HUDEP-2 (cell line): ENCODE measurements at regions not wholly inside any gene's neighbourhood (a gene's known extent, or its start where the extent isn't known, plus 50 kb on each side); places are given as distances from the start of the nearest gene placed in this dataset.
"Not testable (repeated sequence)": the region's sequence is repeated elsewhere in the genome, so short reads cannot be mapped to it uniquely, and the experiment has no call there.

Experiments used
- DNase-seq, 76 experiments: peaks; one replicate each; lab custom pipeline; 2025; ENCODE audit not compliant: unreplicated experiment in 76 of 76; lab: John Stamatoyannopoulos, UW

GRCh38 chr7:91397612-91398011 is 133.4 kb downstream of the FZD1 start:
- DNase-seq, result no peak

- no peak for DNase-seq
Measured at GRCh38 chr7:91398341-91398740, 134.1 kb downstream of the FZD1 start.

- no peak for DNase-seq
Measured at GRCh38 chr7:91405092-91405788, 141.0 kb downstream of the FZD1 start.

GRCh38 chr7:91405873-91406272 is 141.6 kb downstream of the FZD1 start:
- not testable (repeated sequence) for DNase-seq

GRCh38 chr7:91407942-91408341 is 143.7 kb downstream of the FZD1 start:
- DNase-seq, result no peak

- DNase-seq, result no peak
Measured at GRCh38 chr7:91408388-91409154, 144.3 kb downstream of the FZD1 start.

- DNase-seq, result no peak
Measured at GRCh38 chr7:91411060-91411459, 146.8 kb downstream of the FZD1 start.

- no peak for DNase-seq
Measured at GRCh38 chr7:91412298-91412697, 148.1 kb downstream of the FZD1 start.

GRCh38 chr7:91414734-91415133 is 150.5 kb downstream of the FZD1 start:
- no peak for DNase-seq

GRCh38 chr7:91416155-91416865 is 152.1 kb downstream of the FZD1 start:
- DNase-seq, result no peak

GRCh38 chr7:91420606-91421005 is 156.4 kb downstream of the FZD1 start:
- DNase-seq, result no peak

GRCh38 chr7:91421018-91421417 is 156.8 kb downstream of the FZD1 start:
- DNase-seq, result no peak

- DNase-seq, result no peak
Measured at GRCh38 chr7:91424371-91424770, 160.1 kb downstream of the FZD1 start.

GRCh38 chr7:91425149-91425548 is 160.9 kb downstream of the FZD1 start:
- no peak for DNase-seq

GRCh38 chr7:91427051-91427450 is 162.8 kb downstream of the FZD1 start:
- DNase-seq, result no peak

GRCh38 chr7:91431601-91432000 is 167.4 kb downstream of the FZD1 start:
- DNase-seq, result no peak

- no peak for DNase-seq
Measured at GRCh38 chr7:91434836-91435235, 170.6 kb downstream of the FZD1 start.

GRCh38 chr7:91435381-91436059 is 171.3 kb downstream of the FZD1 start:
- DNase-seq, result no peak

- DNase-seq, result no peak
Measured at GRCh38 chr7:91436655-91437054, 172.4 kb downstream of the FZD1 start.

GRCh38 chr7:91440198-91440597 is 176.0 kb downstream of the FZD1 start:
- DNase-seq, result not testable (repeated sequence)

GRCh38 chr7:91443862-91444261 is 179.6 kb downstream of the FZD1 start:
- no peak for DNase-seq
